Stimulated activated naive CD4-positive, alpha-beta T cell (primary cell): ENCODE measurements at regions not wholly inside any gene's neighbourhood (a gene's known extent, or its start where the extent isn't known, plus 50 kb on each side); places are given as distances from the start of the nearest gene placed in this dataset.

ENCODE experiments used
- DNase-seq, 6 experiments: peaks; one replicate each; lab custom pipeline; 2025; lab: John Stamatoyannopoulos, UW

DNA sequence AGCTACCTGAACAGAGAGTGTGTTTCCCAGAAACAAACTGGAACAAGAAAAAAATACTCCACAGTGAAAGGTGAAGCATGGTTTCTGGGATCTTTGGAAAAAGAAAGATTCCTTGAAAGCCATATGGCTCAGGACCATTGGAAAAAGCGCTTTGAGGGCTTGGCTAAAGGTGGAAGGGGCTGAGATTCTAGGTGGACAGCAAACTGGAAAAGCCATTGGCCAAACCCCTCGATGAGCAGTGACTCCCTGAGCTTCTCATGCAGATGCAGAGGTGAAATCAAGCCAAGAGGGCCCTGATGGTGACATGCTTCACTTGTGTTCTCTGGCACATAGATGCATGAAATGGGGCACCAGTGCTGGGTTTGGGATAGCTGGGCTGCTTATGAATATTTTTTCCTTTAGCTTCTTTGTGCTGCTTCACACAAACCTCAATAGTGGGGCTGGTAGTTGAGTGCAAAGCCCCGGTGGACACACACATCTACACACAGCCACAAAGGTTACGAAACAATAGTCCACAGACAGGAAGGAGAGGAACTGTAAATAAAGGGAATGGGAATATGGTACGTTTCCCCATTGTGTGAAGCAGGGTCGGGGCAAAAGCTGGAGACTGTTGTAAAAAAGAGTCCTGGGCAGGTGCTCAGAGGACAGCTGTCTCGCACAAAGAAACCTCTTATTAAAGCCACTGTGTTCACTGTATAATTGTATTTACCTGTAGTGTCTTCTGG lies 117.8 kb downstream of the FOXA2 start:
- no peak for DNase-seq

DNA sequence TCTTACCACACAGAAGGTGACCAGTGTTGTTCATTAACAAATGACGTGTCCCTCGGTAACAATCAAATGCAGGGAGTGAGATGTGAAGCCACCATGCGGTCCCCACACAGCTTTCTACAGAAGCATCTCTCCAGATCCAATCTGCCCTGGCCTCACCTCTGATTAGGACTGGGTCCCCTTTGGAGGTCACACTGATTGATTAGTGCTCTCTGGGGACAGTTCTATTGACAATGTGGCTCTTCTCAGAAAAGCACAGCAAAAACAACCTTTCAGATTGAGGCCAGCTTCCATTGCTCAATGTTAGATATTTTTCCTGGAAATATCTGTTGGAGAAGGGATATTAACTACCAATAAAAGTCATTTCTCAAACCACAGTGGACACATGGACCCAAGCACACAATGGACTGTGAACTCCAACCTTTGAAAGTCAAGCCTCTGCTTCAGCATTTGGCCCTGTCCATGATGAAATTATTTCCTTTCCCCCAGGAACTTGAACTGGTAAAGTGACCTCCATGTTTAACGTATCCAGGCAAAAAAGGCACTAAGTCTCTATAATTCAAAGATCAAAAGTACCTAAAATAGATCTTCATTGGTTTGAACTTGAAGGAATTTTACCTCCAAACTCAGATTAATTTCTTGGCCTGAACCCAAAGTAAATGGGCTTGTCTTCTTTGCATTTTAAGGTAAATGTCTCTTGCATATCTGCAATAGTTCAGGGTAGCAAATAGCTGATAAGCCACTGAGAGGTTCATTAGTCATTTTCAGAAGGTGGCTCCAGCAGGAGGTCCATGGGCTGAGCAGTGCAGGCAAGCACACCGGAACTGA lies 118.5 kb downstream of the FOXA2 start:
- DNase-seq: no peak

GRCh38 chr20:22464312-22465003 lies 119.9 kb downstream of the FOXA2 start:
- DNase-seq: no peak

DNA sequence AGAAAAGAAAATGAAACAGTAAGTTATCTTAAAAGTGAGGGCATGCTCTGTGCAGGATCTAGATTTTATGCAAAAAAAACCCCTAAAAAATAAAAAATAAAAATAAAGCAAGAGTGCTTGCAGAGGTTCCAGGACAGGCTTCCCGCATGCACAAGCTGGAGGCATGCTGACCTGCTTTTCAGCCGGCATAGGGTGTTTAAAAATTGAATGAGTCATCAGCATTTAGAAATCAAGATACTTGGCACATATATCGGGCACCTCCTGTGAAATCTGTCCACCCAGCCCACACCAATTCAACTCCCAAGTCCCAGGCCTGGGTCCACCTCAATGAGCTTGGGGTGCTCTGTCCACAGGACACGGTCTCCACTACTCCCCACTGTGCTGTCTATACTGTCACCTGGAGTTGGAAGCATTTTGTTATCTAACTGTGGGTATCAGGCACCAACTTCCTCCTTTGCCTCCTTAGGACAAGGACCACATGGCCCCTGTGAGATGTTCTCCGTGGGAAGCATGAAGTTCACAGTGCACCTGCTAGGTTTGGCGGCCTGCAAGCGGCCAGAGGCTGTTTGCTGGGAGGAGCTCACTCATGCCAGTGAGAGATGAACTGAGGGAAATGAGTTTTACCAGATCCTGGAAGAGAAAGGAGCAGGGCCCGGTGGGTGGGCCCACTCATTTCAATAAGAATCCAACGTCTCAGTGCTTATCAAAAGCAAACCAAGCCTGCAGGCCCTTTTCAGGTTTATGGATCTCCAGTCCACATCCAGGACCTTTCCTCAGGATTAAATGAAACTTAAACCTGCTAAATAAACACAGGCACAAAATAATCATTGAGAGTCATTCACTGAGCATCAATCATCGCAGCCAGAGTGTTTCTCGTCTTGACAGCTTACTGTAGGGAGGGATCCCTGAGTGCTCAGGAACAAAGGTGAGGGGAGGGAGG lies 121.1 kb downstream of the FOXA2 start:
- no peak for DNase-seq

DNA sequence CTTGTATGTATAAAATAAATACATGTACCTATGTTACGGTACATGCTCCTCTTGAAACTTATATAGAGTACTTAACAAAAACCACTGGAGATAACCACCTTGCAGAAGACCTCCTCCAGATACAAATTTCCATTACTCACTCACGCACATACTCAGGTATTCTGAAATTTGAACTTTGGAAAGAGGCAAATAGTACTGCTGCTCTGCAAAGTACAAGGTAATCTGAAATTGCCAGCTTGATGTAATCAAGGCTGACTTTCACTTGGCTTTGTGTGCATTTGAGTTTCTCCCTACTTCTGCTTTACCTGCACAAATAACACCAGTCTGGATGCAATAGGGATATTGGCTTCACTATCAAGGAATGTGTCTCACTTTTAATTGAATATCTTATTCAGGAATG lies 123.6 kb downstream of the FOXA2 start:
- no peak for DNase-seq

- no peak for DNase-seq
Observed at GRCh38 chr20:22460231-22460630, 124.1 kb downstream of the FOXA2 start.

DNA sequence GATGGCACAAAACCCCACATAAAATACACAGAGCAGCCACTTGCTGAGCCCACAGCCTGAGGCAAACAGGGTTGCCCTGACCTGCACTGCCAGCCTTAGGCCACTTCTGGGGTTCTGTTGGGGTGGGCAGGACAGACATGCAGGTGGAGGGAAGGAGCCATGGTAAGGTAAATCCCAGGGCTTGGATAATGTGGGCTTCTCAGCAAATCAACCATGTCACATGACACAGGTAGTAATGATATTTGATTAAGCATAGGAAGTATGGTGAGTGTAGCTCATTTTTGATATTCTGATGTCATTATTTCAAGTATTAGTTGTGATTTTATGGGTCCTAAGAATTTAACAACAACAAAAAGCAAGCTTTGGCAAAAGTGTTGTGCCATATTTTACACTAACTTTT lies 124.6 kb downstream of the FOXA2 start:
- DNase-seq: no peak

DNA sequence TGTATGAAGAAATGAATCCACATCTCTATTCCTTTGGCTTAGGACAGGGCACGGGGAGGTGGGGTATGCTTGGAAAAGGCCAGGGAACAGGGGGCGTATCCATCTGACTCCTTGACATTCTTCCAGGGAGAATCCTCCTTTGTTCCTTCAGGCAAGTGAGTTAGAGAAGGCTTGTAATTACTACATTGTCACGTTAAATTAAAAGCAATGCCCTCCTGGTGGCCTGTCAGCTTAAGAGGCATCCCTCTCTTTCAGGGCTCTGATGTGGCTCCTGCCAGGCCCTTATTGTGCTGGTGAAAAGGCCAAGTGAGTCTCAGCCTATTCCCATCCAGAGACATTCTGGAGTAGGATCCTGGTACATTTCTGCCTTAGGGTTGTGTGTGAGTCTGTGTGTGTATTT lies 128.3 kb downstream of the FOXA2 start:
- DNase-seq: no peak

DNA sequence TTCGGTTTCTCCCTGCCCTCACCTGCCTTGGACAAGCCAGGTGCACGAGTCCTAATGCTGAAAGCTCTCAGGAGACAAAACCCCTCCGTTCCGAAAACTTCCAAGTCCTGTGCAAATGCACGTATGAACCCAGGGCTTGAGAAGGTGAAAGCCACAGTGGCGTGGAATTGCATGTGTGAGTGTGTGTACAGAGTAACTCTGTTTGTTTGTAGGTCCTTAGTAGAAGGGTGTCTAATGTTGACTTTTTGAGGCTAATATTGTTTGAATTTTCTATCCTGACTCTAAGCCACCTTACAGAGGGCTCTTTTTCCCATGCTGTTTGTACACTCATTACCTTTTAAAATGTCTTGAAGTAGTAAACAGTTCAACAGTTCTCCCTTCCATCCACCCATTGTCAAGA lies 129.1 kb downstream of the FOXA2 start:
- DNase-seq: no peak

- no peak for DNase-seq
Observed at GRCh38 chr20:22453244-22454080, 130.9 kb downstream of the FOXA2 start.

DNA sequence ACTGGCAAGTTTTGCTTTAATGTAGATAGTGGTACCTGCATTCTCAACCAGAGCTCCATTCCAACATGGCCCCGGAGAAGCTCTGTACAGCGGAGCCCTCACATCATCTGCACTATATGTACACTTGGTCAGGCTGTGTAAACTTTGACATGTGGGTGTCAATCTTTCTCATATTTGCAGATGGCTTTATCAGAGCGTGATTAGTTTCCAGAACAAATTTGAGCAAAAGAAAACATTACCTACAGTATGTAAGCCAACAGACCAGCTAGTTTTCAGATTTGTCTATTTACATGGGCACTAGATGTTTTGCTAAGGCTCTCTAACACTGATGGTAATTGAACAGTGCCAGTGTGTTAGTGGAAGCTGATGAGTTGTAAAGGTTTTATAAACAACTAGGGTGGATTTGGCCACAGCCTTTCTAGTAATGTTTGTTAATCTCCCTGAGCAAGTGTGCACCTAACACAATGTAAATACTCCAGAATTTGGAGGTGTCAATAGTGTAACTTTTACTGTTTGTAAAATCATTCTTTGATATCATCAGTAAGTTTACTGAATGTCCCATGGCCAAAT lies 131.8 kb downstream of the FOXA2 start:
- DNase-seq: no peak

GRCh38 chr20:22450537-22450936 lies 133.8 kb downstream of the FOXA2 start:
- DNase-seq: no peak

DNA sequence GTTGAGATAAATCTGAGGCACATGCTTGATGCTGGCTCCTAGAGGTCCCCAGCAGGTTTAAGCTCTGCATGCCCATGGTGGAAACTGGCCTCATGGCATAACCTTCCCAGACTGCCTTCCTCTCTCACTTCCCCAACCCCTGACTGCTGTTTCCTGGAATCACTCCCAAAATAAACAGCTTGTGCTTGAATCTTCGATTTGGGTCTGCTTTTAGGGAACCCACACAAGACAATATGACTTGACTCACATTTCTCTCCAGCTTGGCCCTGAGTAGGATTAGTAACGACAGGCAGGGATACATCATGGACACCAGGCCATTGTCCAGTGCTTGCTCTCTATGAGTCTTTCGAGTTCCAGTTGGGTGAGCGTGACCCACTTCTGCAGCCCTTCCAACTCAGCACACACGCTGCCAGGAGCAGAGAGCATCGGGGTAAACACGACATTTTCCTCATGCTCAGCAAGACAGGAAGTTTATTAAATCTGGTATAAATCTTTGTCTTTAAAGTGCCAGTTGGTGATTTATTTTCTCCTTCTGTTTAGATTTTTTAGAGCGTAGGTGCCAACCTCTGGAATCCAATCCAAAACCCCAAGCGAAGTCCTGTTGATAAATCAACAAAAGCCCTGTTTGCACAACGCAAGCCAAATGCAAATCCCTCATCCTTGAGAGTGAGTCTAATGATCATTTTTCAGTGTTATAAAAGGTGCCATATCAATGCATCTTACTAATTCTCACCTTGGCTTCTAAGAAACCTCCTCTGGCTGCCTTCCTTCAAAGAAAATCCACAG lies 135.0 kb downstream of the FOXA2 start:
- no peak for DNase-seq

- DNase-seq: no peak
Observed at GRCh38 chr20:22447447-22447778, 137.0 kb downstream of the FOXA2 start.

GRCh38 chr20:22446613-22447446 lies 137.5 kb downstream of the FOXA2 start:
- no peak for DNase-seq

GRCh38 chr20:22442318-22442717 lies 142.1 kb downstream of the FOXA2 start:
- no peak for DNase-seq

DNA sequence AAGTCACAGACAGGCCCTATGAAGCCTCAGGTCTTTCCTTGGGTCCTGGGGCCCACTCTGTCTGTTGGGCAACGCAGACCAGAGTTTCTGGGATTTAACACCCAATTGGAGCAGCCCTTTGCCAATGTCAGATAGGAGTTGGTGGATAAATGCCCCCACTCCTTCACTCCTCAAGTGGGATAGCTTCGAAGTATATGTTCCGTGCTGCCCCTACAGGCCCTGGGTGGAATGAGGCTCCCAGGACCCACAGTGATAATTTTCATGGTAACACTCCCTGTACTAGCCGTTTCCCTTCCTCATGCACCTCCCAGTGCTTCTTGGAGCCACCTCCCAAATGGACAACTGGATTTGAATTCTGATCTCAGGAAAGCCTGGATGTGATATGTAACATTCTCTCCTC lies 145.4 kb downstream of the FOXA2 start:
- DNase-seq: no peak

- no peak for DNase-seq
Observed at GRCh38 chr20:22438346-22438745, 146.0 kb downstream of the FOXA2 start.

- DNase-seq: no peak
Observed at GRCh38 chr20:22437354-22437753, 147.0 kb downstream of the FOXA2 start.
